Spleen (tissue), 11 donors: ENCODE measurements at regions not wholly inside any gene's neighbourhood (a gene's known extent, or its start where the extent isn't known, plus 50 kb on each side); places are given as distances from the start of the nearest gene placed in this dataset.

Experiments
- DNase-seq: peaks from one replicate; pipeline ENCODE4 v3.0.0-alpha.2; 2020
- H3K27ac ChIP-seq, 8 donors: fragments of 200-600 bp; sonication (generic) in 7 of 8; 1 replicate in 4 of 8; 2 replicates in 4 of 8; pipeline versions ENCODE4 v1.5.0 to v1.8.0; 2016 to 2021; ENCODE audit warnings: inconsistent platforms in 4 of 8, mild to moderate bottlenecking in 4 of 8, moderate library complexity in 1 of 8
- H3K27me3 ChIP-seq, 7 donors: fragments of 200-600 bp; sonication (generic) in 6 of 7; replicated peaks in 1 of 7; 1 replicate in 4 of 7; 2 replicates in 3 of 7; pipeline versions ENCODE4 v1.5.0 to v1.8.0; 2016 to 2021; ENCODE audit warnings: inconsistent platforms in 3 of 7, mild to moderate bottlenecking in 1 of 7
- H3K36me3 ChIP-seq, 6 donors: fragments of 200-600 bp; sonication (generic) in 5 of 6; 1 replicate in 4 of 6; 2 replicates in 2 of 6; pipeline versions ENCODE4 v1.5.0 to v1.8.0; 2016 to 2021; ENCODE audit warnings: inconsistent platforms in 2 of 6
- H3K4me1 ChIP-seq, 6 donors: fragments of 200-600 bp; sonication (generic) in 5 of 6; 1 replicate in 3 of 6; 2 replicates in 3 of 6; pipeline versions ENCODE4 v1.5.0 to v1.8.0; 2016 to 2021; ENCODE audit warnings: inconsistent platforms in 3 of 6
- H3K4me3 ChIP-seq, 8 donors: fragments of 200-600 bp; sonication (generic) in 7 of 8; 1 replicate in 4 of 8; 2 replicates in 4 of 8; pipeline versions ENCODE4 v1.5.0 to v1.8.0; 2016 to 2021; ENCODE audit warnings: inconsistent platforms in 4 of 8, mild to moderate bottlenecking in 4 of 8, moderate library complexity in 2 of 8
- H3K9me3 ChIP-seq, 8 donors: fragments of 200-600 bp; sonication (generic) in 7 of 8; 1 replicate in 4 of 8; 2 replicates in 4 of 8; pipeline versions ENCODE4 v1.5.0 to v1.8.0; 2016 to 2021; ENCODE audit warnings: inconsistent platforms in 4 of 8
- POLR2A ChIP-seq, 3 donors: fragments of 450-650 bp; IDR thresholded peaks; one replicate each; pipeline ENCODE4 v1.5.1; 2017; ENCODE audit warnings: antibody characterized with exemption in 3 of 3, mild to moderate bottlenecking in 1 of 3
- POLR2AphosphoS5 ChIP-seq, 3 donors: sonication (generic); formaldehyde crosslinking; IDR thresholded peaks; one replicate each; pipeline ENCODE4 v1.5.1; 2017; ENCODE audit warnings: antibody characterized with exemption in 3 of 3
- WGBS, 5 donors: extraction: QIAGEN DNeasy Blood & Tissue Kit in 3 of 5; methylation state at CpG; one replicate each; pipeline versions ENCODE4 v1.1.5 to v1.1.7; 2013 to 2018; 5-methylcytosine and 5-hydroxymethylcytosine counted together
- intact Hi-C: fragments of 100-400 bp; cut with DNase I; formaldehyde crosslinking; loops from one replicate; pipeline ENCODE4 v1.15.0; 2023; ENCODE audit warnings: low total_unique reads
- TF ChIP-seq, protein P1 (sequence below), 11 experiments: fragments of 200-600 bp in 7 of 11; fragments of 450-650 bp in 4 of 11; sonication (generic) in 4 of 11; IDR thresholded peaks in 8 of 11; conservative IDR thresholded peaks in 3 of 11; 1 replicate in 7 of 11; 2 replicates in 4 of 11; pipeline versions ENCODE4 v1.4.0 to v1.8.0; 2016 to 2021; ENCODE audit warnings: antibody characterized with exemption in 11 of 11, inconsistent platforms in 4 of 11, mild to moderate bottlenecking in 1 of 11
- donor health status: healthy with polysubstance abuse.
- donor health status: DM: no; HTN: no; CAD: no; lungs with moderate emphysema.
- donor health status: DM: no; HTN: no; CAD: no.
- donor health status: Bipolar disorder and iron deficiency.
- donor health status: healthy.
- donor health status: DM: no; HTN: no; CAD: no.
- donor health status: DM: yes; HTN: yes; CAD: no.

DNA sequence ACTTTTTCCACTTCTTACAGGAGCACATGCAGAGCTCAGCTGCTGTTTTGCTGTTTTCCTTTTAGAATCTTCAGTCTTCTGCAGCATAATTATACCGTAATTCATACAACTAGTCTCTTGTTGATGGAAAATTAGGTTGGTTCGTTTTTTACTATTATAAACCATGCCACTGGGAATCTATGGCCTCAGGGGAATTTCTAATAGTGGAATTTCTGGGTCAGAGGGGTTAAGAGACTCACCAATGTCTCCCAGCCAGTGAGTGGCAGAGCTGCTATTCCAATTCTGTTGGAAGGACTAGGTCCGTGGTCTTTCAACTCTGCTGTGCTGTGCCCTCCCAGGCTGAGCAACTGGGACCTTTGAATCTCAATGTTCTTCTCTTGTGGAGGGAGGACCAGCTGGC, 282.5 kb downstream of the ZSWIM6 start:
- no peak for DNase-seq
- intact Hi-C loops: no loop called here
- Histone ChIP-seq H3K27me3 (no peaks in the 10 kb centered on the region), H3K4me3 (no peak overlapping the region), H3K27ac (no peak overlapping the region), H3K9me3 (no peaks in the 10 kb centered on the region), H3K36me3 (no peaks in the 10 kb centered on the region), H3K4me1 (peaks cover 0 to 10% (median 4%) of the 10 kb centered on the region in 6 donors)
- WGBS, 5 donors: 74 to 85% (median 74%) methylated on average over 3 of the region's 3 CpGs
- no peak for TF ChIP-seq POLR2A (IDR thresholded peaks at IDR 0.05)
- no peak for TF ChIP-seq POLR2AphosphoS5 (IDR thresholded peaks at IDR 0.05)
- TF ChIP-seq, protein P1, sequence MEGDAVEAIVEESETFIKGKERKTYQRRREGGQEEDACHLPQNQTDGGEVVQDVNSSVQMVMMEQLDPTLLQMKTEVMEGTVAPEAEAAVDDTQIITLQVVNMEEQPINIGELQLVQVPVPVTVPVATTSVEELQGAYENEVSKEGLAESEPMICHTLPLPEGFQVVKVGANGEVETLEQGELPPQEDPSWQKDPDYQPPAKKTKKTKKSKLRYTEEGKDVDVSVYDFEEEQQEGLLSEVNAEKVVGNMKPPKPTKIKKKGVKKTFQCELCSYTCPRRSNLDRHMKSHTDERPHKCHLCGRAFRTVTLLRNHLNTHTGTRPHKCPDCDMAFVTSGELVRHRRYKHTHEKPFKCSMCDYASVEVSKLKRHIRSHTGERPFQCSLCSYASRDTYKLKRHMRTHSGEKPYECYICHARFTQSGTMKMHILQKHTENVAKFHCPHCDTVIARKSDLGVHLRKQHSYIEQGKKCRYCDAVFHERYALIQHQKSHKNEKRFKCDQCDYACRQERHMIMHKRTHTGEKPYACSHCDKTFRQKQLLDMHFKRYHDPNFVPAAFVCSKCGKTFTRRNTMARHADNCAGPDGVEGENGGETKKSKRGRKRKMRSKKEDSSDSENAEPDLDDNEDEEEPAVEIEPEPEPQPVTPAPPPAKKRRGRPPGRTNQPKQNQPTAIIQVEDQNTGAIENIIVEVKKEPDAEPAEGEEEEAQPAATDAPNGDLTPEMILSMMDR (IDR thresholded peaks at IDR 0.05 in 8 of 11, conservative IDR thresholded peaks at IDR 0.05 in 3 of 11): no peak

DNA sequence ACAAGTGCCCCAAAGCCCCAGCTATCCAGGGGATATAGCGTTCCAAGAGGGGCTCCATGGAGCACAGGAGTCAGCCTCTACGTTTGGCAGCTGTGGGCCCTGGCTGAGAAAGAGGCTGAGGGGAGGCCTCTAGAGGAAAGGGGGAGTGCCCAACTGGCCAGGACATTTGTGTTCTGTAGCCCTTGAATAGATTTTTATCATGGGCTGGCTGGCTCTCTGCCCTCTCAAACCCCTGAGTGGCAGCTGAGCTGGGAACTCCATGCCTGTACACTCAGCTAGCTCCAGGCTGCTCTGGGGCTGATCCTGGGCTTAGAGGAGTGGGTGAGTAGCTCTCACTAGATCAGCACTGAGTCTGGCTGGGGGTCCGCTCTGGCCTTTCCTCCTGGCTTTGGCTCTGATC, 285.0 kb downstream of the ZSWIM6 start:
- Histone ChIP-seq H3K36me3 (no peaks in the 10 kb centered on the region), H3K27me3 (no peaks in the 10 kb centered on the region), H3K4me3 (no peak overlapping the region), H3K9me3 (no peaks in the 10 kb centered on the region), H3K4me1 (peaks cover 0 to 16% (median 4%) of the 10 kb centered on the region in 6 donors), H3K27ac (no peak overlapping the region)
- no peak for TF ChIP-seq POLR2AphosphoS5 (IDR thresholded peaks at IDR 0.05)
- TF ChIP-seq, protein P1 (IDR thresholded peaks at IDR 0.05 in 8 of 11, conservative IDR thresholded peaks at IDR 0.05 in 3 of 11): no peak
- TF ChIP-seq POLR2A (IDR thresholded peaks at IDR 0.05): no peak
- intact Hi-C loops: no loop called here
- DNase-seq: no peak
- 85 to 96% (median 86%) methylated on average over 3 of the region's 3 CpGs for WGBS, 5 donors

DNA sequence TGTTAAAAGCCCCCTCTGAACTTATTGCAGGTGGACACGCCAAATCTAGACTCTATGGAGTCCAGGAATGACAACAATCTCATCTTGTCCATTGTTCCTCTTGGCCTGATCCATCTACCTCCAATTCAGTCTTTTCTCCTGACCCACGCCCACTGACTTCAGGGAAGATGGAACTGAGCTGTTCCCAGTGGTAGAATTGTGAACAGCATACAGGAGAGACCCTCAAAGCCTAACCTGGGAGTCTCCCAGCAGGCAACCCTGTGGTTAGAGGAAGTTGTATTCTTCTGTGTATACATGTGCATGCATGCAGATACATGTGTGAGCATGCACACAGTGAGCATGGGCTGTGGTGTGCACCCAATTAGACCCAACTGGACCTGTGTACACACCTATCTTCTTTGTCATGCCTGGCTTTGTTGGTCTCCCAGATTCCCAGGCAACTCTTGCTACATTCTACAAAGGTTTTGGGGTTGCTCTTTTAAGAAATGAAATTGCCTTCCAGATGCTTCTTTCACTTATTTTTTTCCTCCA, 286.0 kb downstream of the ZSWIM6 start:
- H3K27ac ChIP-seq: no peak overlapping the region
- 71 to 91% (median 86%) methylated on average over 2 of the region's 2 CpGs for WGBS, 5 donors
- peaks cover 0 to 15% (median 4%) of the 10 kb centered on the region in 6 donors for H3K4me1 ChIP-seq
- H3K36me3 ChIP-seq: no peaks in the 10 kb centered on the region
- no peaks in the 10 kb centered on the region for H3K9me3 ChIP-seq
- no peak for DNase-seq
- intact Hi-C loops: no loop called here
- no peaks in the 10 kb centered on the region for H3K27me3 ChIP-seq
- TF ChIP-seq, protein P1 (IDR thresholded peaks at IDR 0.05 in 8 of 11, conservative IDR thresholded peaks at IDR 0.05 in 3 of 11): no peak
- no peak for TF ChIP-seq POLR2A (IDR thresholded peaks at IDR 0.05)
- TF ChIP-seq POLR2AphosphoS5 (IDR thresholded peaks at IDR 0.05): no peak
- H3K4me3 ChIP-seq: no peak overlapping the region

DNA sequence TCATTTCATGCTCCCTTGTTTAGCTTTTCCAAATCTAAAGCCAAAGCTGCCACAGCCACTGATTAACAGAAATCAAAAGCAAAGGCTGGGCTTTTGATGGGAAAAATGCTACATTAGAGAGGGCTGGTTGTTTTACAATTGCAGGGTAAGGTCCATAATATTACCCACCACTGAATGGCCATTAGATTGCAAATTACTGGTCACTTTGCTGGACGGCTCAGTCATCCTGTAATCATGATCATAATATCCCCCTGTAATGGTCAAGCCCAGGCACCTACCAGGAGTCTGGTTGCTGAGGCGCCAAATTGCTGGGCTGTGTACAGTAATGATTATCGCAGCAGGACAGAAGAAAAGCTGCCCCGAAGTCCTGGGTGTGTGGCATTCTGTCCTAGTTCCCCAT, 286.5 kb downstream of the ZSWIM6 start:
- TF ChIP-seq, protein P1 (IDR thresholded peaks at IDR 0.05 in 8 of 11, conservative IDR thresholded peaks at IDR 0.05 in 3 of 11): no peak
- no peak for TF ChIP-seq POLR2AphosphoS5 (IDR thresholded peaks at IDR 0.05)
- no peak for TF ChIP-seq POLR2A (IDR thresholded peaks at IDR 0.05)
- WGBS, 5 donors: 87 to 95% (median 88%) methylated on average over 4 of the region's 4 CpGs
- H3K27me3 ChIP-seq: no peaks in the 10 kb centered on the region
- H3K4me3 ChIP-seq: no peak overlapping the region
- no peak for DNase-seq
- no peak overlapping the region for H3K27ac ChIP-seq
- intact Hi-C loops: no loop called here
- peaks cover 0 to 13% (median 4%) of the 10 kb centered on the region in 6 donors for H3K4me1 ChIP-seq
- no peaks in the 10 kb centered on the region for H3K36me3 ChIP-seq
- no peaks in the 10 kb centered on the region for H3K9me3 ChIP-seq
